Activated CD8-positive, alpha-beta memory T cell treated with anti-CD3 and anti-CD28 coated beads for 36 hours (primary cell): ENCODE measurements at regions not wholly inside any gene's neighbourhood (a gene's known extent, or its start where the extent isn't known, plus 50 kb on each side); places are given as distances from the start of the nearest gene placed in this dataset.

Source experiments
- CTCF ChIA-PET: fragments of 350-600 bp; sonication (Branson Sonifier 250); formaldehyde crosslinking; loops from one replicate; lab custom pipeline; 2021; ENCODE audit warnings: antibody characterized with exemption; lab: Charles Lee
- POLR2A ChIA-PET: fragments of 350-600 bp; sonication (Branson Sonifier 250); formaldehyde crosslinking; loops from one replicate; lab custom pipeline; 2021; ENCODE audit warnings: antibody characterized with exemption; lab: Charles Lee

DNA sequence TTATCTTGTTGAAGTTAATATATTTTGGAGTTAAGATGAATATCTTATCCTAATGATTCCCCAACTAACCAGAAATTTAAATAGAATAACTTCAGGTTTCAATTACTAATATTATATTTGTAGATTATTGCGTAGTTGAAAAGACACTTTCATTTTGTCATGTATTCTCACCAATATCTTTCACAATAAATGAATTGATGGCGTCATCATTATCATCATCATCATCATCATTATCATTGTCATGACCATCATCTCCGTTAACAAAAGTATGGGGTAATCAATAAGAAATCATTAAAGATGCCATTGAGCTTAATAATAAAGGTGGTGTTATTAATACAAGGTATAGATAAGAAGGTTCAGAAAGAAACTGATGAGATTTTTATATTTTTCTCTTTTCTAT lies 768.8 kb upstream of the SLC10A2 start:
- CTCF ChIA-PET: no interaction called here
- POLR2A ChIA-PET: no interaction called here

- CTCF ChIA-PET: no interaction called here
- POLR2A ChIA-PET: no interaction called here
Measured at GRCh38 chr13:103833294-103833852, 767.2 kb upstream of the SLC10A2 start.

- ChIA-PET POLR2A (no interaction called here), CTCF (no interaction called here)
Measured at GRCh38 chr13:103815619-103816018, 749.4 kb upstream of the SLC10A2 start.

- ChIA-PET CTCF (no interaction called here), POLR2A (no interaction called here)
Measured at GRCh38 chr13:103812971-103813370, 746.8 kb upstream of the SLC10A2 start.

DNA sequence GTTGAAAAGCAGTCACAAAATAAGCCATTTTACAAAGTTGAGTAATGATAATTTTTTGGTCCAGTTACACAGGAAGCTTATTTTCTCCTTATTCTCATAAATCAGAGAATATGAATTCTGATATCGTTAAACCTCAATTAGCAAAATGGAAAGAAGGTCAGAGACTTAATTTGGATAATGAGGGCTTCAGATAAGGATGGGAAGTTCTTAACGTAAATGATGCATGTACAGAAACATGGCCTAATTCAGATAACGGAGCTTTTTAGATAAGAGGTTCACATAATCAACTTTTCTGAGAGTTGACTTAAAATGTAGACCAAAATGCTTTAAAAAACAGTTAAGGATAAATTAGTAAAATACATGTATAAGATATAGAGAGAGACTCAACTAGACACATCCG lies 746.3 kb upstream of the SLC10A2 start:
- POLR2A ChIA-PET: no interaction called here
- CTCF ChIA-PET: no interaction called here

GRCh38 chr13:103810026-103810425 lies 743.8 kb upstream of the SLC10A2 start:
- ChIA-PET CTCF (no interaction called here), POLR2A (no interaction called here)

- CTCF ChIA-PET: no interaction called here
- POLR2A ChIA-PET: no interaction called here
Measured at GRCh38 chr13:103805771-103806170, 739.6 kb upstream of the SLC10A2 start.

- CTCF ChIA-PET: no interaction called here
- POLR2A ChIA-PET: no interaction called here
Measured at GRCh38 chr13:103803349-103803748, 737.1 kb upstream of the SLC10A2 start.

DNA sequence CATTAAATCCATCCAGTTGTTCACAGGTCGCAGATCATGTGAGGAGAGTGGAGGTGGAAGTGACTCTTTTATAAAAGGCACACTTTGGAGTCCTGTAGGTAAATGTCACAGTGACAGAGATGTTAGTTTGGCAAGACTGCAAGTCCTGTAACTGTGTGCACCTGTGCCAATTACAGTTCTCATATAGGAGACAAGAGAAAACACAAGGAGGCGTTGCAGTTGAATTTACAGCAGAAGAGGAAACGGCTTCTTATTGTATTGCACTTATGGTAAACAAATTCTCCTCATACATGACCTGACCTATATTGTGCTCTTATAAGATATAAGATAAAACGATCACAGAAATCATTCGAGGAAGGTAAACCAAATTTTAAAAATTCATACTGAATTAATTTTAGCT lies 732.8 kb upstream of the SLC10A2 start:
- CTCF ChIA-PET: no interaction called here
- POLR2A ChIA-PET: no interaction called here

- CTCF ChIA-PET: no interaction called here
- POLR2A ChIA-PET: no interaction called here
Measured at GRCh38 chr13:103795892-103796478, 729.8 kb upstream of the SLC10A2 start.

- CTCF ChIA-PET: no interaction called here
Measured at GRCh38 chr13:103794526-103794925, 728.3 kb upstream of the SLC10A2 start.

DNA sequence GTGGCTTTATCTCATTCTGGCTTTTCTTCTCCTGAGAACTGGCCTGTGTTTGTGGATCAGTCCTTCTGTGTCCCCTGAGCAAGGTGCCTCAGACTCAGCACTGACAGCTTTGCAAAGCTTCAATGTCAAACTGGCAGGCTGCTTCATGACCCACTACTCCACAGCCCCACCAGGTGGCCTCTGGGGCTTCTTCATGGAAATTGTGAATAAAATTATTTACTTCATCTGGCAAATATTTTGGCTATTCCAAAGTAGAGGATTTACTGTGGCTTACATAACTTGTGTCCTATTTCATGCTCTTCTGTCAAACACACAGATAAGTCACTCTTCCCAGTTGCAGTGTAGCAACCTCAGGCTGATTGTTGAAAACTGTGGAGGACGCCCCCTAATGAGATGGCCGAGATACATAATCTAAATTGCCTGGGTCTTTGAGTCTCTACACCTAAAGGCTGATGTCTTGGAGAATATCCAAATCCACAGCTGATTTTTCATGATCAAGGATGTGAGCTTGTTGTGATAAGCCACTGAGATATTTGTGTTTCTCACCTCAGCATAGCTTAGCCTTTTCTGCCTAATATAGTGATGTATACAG lies 721.9 kb upstream of the SLC10A2 start:
- POLR2A ChIA-PET: no interaction called here

More at GRCh38 chr13:103794526-103794925, 728.3 kb upstream of the SLC10A2 start:
- POLR2A ChIA-PET: no interaction called here

GRCh38 chr13:103772576-103772975 lies 706.4 kb upstream of the SLC10A2 start:
- CTCF ChIA-PET: no interaction called here
- POLR2A ChIA-PET: no interaction called here

More for the DNA sequence above, 721.9 kb upstream of the SLC10A2 start:
- CTCF ChIA-PET: no interaction called here

- POLR2A ChIA-PET: no interaction called here
- CTCF ChIA-PET: no interaction called here
Measured at GRCh38 chr13:103762523-103762922, 696.3 kb upstream of the SLC10A2 start.

GRCh38 chr13:103759361-103759760 lies 693.1 kb upstream of the SLC10A2 start:
- POLR2A ChIA-PET: no interaction called here
- CTCF ChIA-PET: no interaction called here

GRCh38 chr13:103758222-103758621 lies 692.0 kb upstream of the SLC10A2 start:
- POLR2A ChIA-PET: no interaction called here
- CTCF ChIA-PET: no interaction called here

DNA sequence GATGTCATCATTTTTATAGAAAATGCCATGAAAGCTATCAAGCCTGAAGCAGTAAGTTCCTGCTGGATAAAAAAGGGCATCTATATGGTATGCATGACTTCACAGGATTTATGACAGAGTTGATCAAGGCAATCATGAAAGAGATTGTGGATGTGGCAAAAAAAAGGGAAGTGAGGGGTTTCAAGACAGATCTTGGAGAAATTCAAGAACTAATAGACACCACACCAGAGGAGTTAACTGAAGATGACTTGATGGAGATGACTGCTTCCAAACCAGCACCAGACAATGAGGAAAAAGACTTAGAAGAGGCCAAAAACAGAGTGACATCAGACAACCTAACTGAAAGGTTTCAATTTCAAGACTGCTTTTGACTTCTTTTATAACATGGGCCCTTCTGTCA lies 691.1 kb upstream of the SLC10A2 start:
- POLR2A ChIA-PET: no interaction called here

GRCh38 chr13:103754783-103755182 lies 688.6 kb upstream of the SLC10A2 start:
- POLR2A ChIA-PET: no interaction called here
- CTCF ChIA-PET: no interaction called here

More for the DNA sequence above, 691.1 kb upstream of the SLC10A2 start:
- CTCF ChIA-PET: no interaction called here

DNA sequence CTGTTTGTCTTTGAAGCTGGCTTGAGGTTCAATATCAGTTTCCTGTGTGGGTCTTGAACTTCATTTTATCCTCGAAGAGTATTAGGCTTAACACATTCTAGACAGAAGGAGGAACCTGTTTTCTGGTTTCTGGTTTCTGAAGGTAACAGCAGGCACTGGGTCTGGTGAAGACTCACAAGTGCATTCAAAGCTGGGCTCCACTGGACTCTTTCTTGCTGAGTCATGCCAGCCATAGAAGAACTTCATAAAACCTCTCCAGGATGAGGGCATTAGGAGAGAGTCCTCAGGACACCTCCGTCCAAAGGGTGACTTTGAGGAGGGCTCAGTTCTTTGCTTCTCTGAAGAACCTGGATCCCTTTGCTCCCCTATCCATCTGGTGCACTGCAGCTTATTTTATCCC lies 668.6 kb upstream of the SLC10A2 start:
- ChIA-PET POLR2A (no interaction called here), CTCF (no interaction called here)

DNA sequence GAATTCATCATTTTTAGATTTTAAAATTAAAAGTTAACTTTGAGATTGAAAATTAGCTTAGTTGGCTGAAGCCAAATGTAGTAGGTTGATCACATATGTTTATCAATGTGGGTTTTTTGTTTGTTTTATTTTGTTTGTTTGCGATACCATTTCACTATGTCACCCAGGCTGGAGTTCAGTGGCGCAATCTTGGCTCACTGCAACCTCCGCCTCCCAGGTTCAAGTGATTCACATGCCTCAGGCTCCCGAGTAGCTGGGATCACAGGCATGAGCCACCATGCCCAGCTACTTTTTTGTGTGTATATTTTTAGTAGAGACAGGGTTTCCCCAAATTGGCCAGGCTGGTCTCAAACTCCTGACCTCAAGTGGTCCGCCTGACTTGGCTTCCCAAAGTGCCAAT lies 665.7 kb upstream of the SLC10A2 start:
- ChIA-PET CTCF (no interaction called here), POLR2A (no interaction called here)

GRCh38 chr13:103730407-103730806 lies 664.2 kb upstream of the SLC10A2 start:
- ChIA-PET POLR2A (no interaction called here), CTCF (no interaction called here)
